Neural progenitor cell (in vitro differentiated cells): ENCODE measurements at regions not wholly inside any gene's neighbourhood (a gene's known extent, or its start where the extent isn't known, plus 50 kb on each side); places are given as distances from the start of the nearest gene placed in this dataset.

Experiments
- DNase-seq: peaks from one replicate; pipeline ENCODE4 v3.0.0-alpha.2; 2016; ENCODE audit warnings: low spot score
- H2AFZ ChIP-seq: fragments of 200-600 bp; sonication (generic); replicated peaks from 2 replicates; pipeline ENCODE4 v1.6.1; 2016; ENCODE audit warnings: antibody characterized with exemption
- H3F3A ChIP-seq: fragments of 200-600 bp; sonication (generic); 2 replicates; pipeline ENCODE4 v1.6.1; 2016; ENCODE audit warnings: antibody characterized with exemption, low read depth
- H3K27ac ChIP-seq: fragments of 200-600 bp; sonication (generic); 2 replicates; pipeline ENCODE4 v1.5.1; 2016; ENCODE audit warnings: mild to moderate bottlenecking
- H3K27me3 ChIP-seq: fragments of 200-600 bp; sonication (generic); 2 replicates; pipeline ENCODE4 v1.6.1; 2016; ENCODE audit warnings: mild to moderate bottlenecking, moderate library complexity
- H3K36me3 ChIP-seq: fragments of 200-600 bp; sonication (generic); 2 replicates; pipeline ENCODE4 v1.5.1; 2016
- H3K4me1 ChIP-seq: fragments of 200-600 bp; sonication (generic); 2 replicates; pipeline ENCODE4 v1.6.1; 2016; ENCODE audit warnings: mixed run types
- H3K4me2 ChIP-seq: fragments of 200-600 bp; sonication (generic); 2 replicates; pipeline ENCODE4 v1.6.1; 2016
- H3K4me3 ChIP-seq: fragments of 200-600 bp; sonication (generic); 2 replicates; pipeline ENCODE4 v1.5.1; 2016
- H3K79me2 ChIP-seq: fragments of 200-600 bp; sonication (generic); 2 replicates; pipeline ENCODE4 v1.6.1; 2016; ENCODE audit warnings: low read depth
- H3K9ac ChIP-seq: fragments of 200-600 bp; sonication (generic); 2 replicates; pipeline ENCODE4 v1.6.1; 2016
- H3K9me3 ChIP-seq: fragments of 200-600 bp; sonication (generic); 2 replicates; pipeline ENCODE4 v1.5.1; 2016; ENCODE audit warnings: low read depth
- H4K20me1 ChIP-seq: fragments of 200-600 bp; sonication (generic); 2 replicates; pipeline ENCODE4 v1.6.1; 2016; ENCODE audit warnings: low read depth
- H3K27ac Mint-ChIP-seq: 3 replicates; pipeline ENCODE4 v1.8.0; 2021; ENCODE audit warnings: mixed read lengths
- H3K27me3 Mint-ChIP-seq: 2 replicates; pipeline ENCODE4 v1.8.0; 2022; ENCODE audit warnings: low read depth, mild to moderate bottlenecking, inconsistent platforms, moderate library complexity, mixed read lengths; ENCODE audit not compliant: insufficient read depth
- H3K36me3 Mint-ChIP-seq: 3 replicates; pipeline ENCODE4 v1.8.0; 2021; ENCODE audit warnings: mixed read lengths
- H3K4me1 Mint-ChIP-seq: 3 replicates; pipeline ENCODE4 v1.8.0; 2021; ENCODE audit warnings: mixed read lengths
- H3K4me3 Mint-ChIP-seq: 3 replicates; pipeline ENCODE4 v1.8.0; 2021; ENCODE audit warnings: mild to moderate bottlenecking, moderate library complexity, mixed read lengths
- H3K9me3 Mint-ChIP-seq: 3 replicates; pipeline ENCODE4 v1.8.0; 2020; ENCODE audit warnings: mixed read lengths
- CTCF ChIP-seq: fragments of 200-600 bp; sonication (generic); IDR thresholded peaks from 2 replicates; pipeline ENCODE4 v1.5.1; 2017; ENCODE audit warnings: antibody characterized with exemption, mild to moderate bottlenecking
- EZH2 ChIP-seq: fragments of 200-600 bp; sonication (generic); IDR thresholded peaks from 2 replicates; pipeline ENCODE4 v1.6.1; 2017; ENCODE audit warnings: antibody characterized with exemption, mild to moderate bottlenecking, moderate library complexity
- EZH2phosphoT487 ChIP-seq: fragments of 200-600 bp; sonication (generic); IDR thresholded peaks from 2 replicates; pipeline ENCODE4 v1.6.1; 2017; ENCODE audit warnings: antibody characterized with exemption

- Histone ChIP-seq H3K4me2 (no peak overlapping the region), H3K4me1 (no peaks in the 10 kb centered on the region), H3K36me3 (no peaks in the 10 kb centered on the region), H3K79me2 (no peaks in the 10 kb centered on the region), H2AFZ (no peak overlapping the region), H3K27ac (no peak overlapping the region), H3K4me3 (no peak overlapping the region), H3F3A (no peaks in the 10 kb centered on the region), H3K27me3 (no peaks in the 10 kb centered on the region), H3K9me3 (no peaks in the 10 kb centered on the region), H4K20me1 (no peaks in the 10 kb centered on the region), H3K9ac (no peak overlapping the region)
- Mint-ChIP-seq H3K36me3 (no peaks in the 10 kb centered on the region), H3K4me3 (no peak overlapping the region), H3K27me3 (no peaks in the 10 kb centered on the region), H3K27ac (no peak overlapping the region), H3K9me3 (no peaks in the 10 kb centered on the region), H3K4me1 (no peaks in the 10 kb centered on the region)
- TF ChIP-seq CTCF (no peak), EZH2phosphoT487 (no peak), EZH2 (no peak)
- no peak for DNase-seq
These were observed 98.8 kb upstream of the ARRDC4 start for GRCh38 chr15:97861529-97862260.

- Histone ChIP-seq H3K27ac (no peak overlapping the region), H3F3A (no peaks in the 10 kb centered on the region), H3K9ac (no peak overlapping the region), H3K27me3 (no peaks in the 10 kb centered on the region), H3K9me3 (no peaks in the 10 kb centered on the region), H3K4me2 (no peak overlapping the region), H3K36me3 (no peaks in the 10 kb centered on the region), H3K79me2 (no peaks in the 10 kb centered on the region), H2AFZ (no peak overlapping the region), H3K4me1 (no peaks in the 10 kb centered on the region), H3K4me3 (no peak overlapping the region), H4K20me1 (no peaks in the 10 kb centered on the region)
- no peak for DNase-seq
- H3K27me3 Mint-ChIP-seq = no peaks in the 10 kb centered on the region
- TF ChIP-seq EZH2 (no peak), EZH2phosphoT487 (no peak), CTCF (no peak)
- no peaks in the 10 kb centered on the region for H3K4me1 Mint-ChIP-seq
- H3K36me3 Mint-ChIP-seq = peaks cover 1% of the 10 kb centered on the region
- H3K27ac Mint-ChIP-seq = no peak overlapping the region
- peaks cover 3% of the 10 kb centered on the region for H3K9me3 Mint-ChIP-seq
- H3K4me3 Mint-ChIP-seq = no peak overlapping the region
These were observed 93.5 kb upstream of the ARRDC4 start for GRCh38 chr15:97866959-97867358.

- no peaks in the 10 kb centered on the region for H3F3A ChIP-seq
- DNase-seq = no peak
- Mint-ChIP-seq H3K4me3 (no peak overlapping the region), H3K27me3 (no peaks in the 10 kb centered on the region), H3K27ac (no peak overlapping the region), H3K9me3 (peaks cover 3% of the 10 kb centered on the region), H3K4me1 (no peaks in the 10 kb centered on the region), H3K36me3 (peaks cover 2% of the 10 kb centered on the region)
- H3K27ac ChIP-seq = no peak overlapping the region
- H3K4me2 ChIP-seq = no peak overlapping the region
- H4K20me1 ChIP-seq = no peaks in the 10 kb centered on the region
- no peak overlapping the region for H3K4me3 ChIP-seq
- H2AFZ ChIP-seq = no peak overlapping the region
- H3K9me3 ChIP-seq = no peaks in the 10 kb centered on the region
- no peaks in the 10 kb centered on the region for H3K4me1 ChIP-seq
- H3K79me2 ChIP-seq = no peaks in the 10 kb centered on the region
- H3K27me3 ChIP-seq = no peaks in the 10 kb centered on the region
- no peak for TF ChIP-seq CTCF
- no peak for TF ChIP-seq EZH2phosphoT487
- H3K36me3 ChIP-seq = no peaks in the 10 kb centered on the region
- no peak overlapping the region for H3K9ac ChIP-seq
These were observed 92.6 kb upstream of the ARRDC4 start for GRCh38 chr15:97867870-97868269.
